ENCODE measurements at regions not wholly inside any gene's neighbourhood (a gene's known extent, or its start where the extent isn't known, plus 50 kb on each side); places are given as distances from the start of the nearest gene placed in this dataset.

GRCh38 chr20:47951521-47951971 lies 166.3 kb upstream of the SULF2 start:
- TF ChIP-seq EP300 (IDR thresholded peaks at IDR 0.05; ENCODE audit: borderline replicate concordance) (no peak), EGR1 (IDR thresholded peaks at IDR 0.05) (no peak), TCF12 (IDR thresholded peaks at IDR 0.05; ENCODE audit: low read depth) (no peak), USF1 (IDR thresholded peaks at IDR 0.05) (no peak), REST (IDR thresholded peaks at IDR 0.05; ENCODE audit: low read depth) (no peak), CEBPB (IDR thresholded peaks at IDR 0.05) (no peak), TAF1 (IDR thresholded peaks at IDR 0.05; ENCODE audit: low read depth) (no peak), YY1 (IDR thresholded peaks at IDR 0.05; ENCODE audit: low read depth) (no peak), RAD21 (IDR thresholded peaks at IDR 0.05; ENCODE audit: low read depth) (no peak), NFIC (IDR thresholded peaks at IDR 0.05) (no peak)

Measured in Ishikawa (cell line).